ENCODE measurements at regions not wholly inside any gene's neighbourhood (a gene's known extent, or its start where the extent isn't known, plus 50 kb on each side); places are given as distances from the start of the nearest gene placed in this dataset.

GRCh38 chr5:73311291-73312110 lies 137.1 kb downstream of the FOXD1 start:
- DNase-seq (ENCODE audit: low read depth in 2 of 2) = no peak

- DNase-seq (ENCODE audit: low read depth in 2 of 2) = no peak
These were observed 134.8 kb downstream of the TMEM174 start for GRCh38 chr5:73307645-73308355.

- DNase-seq (ENCODE audit: low read depth in 2 of 2) = no peak
These were observed 133.8 kb downstream of the TMEM174 start for GRCh38 chr5:73306741-73307275.

GRCh38 chr5:73306078-73306719 lies 133.2 kb downstream of the TMEM174 start:
- DNase-seq (ENCODE audit: low read depth in 2 of 2) = no peak

GRCh38 chr5:73305386-73305785 lies 132.4 kb downstream of the TMEM174 start:
- no peak for DNase-seq (ENCODE audit: low read depth in 2 of 2)

GRCh38 chr5:73304381-73304780 lies 131.4 kb downstream of the TMEM174 start:
- DNase-seq (ENCODE audit: low read depth in 2 of 2) = no peak

GRCh38 chr5:73303148-73304079 lies 130.4 kb downstream of the TMEM174 start:
- no peak for DNase-seq (ENCODE audit: low read depth in 2 of 2)

GRCh38 chr5:73302797-73303147 lies 129.8 kb downstream of the TMEM174 start:
- DNase-seq (ENCODE audit: low read depth in 2 of 2) = no peak

- DNase-seq (ENCODE audit: low read depth in 2 of 2) = no peak
These were observed 128.4 kb downstream of the TMEM174 start for GRCh38 chr5:73301208-73301901.

GRCh38 chr5:73300337-73301207 lies 127.6 kb downstream of the TMEM174 start:
- DNase-seq (ENCODE audit: low read depth in 2 of 2) = no peak

GRCh38 chr5:73299665-73300336 lies 126.8 kb downstream of the TMEM174 start:
- no peak for DNase-seq (ENCODE audit: low read depth in 2 of 2)

- DNase-seq (ENCODE audit: low read depth in 2 of 2) = no peak
These were observed 126.0 kb downstream of the TMEM174 start for GRCh38 chr5:73298772-73299630.

GRCh38 chr5:73298251-73298771 lies 125.3 kb downstream of the TMEM174 start:
- no peak for DNase-seq (ENCODE audit: low read depth in 2 of 2)

- no peak for DNase-seq (ENCODE audit: low read depth in 2 of 2)
These were observed 124.4 kb downstream of the TMEM174 start for GRCh38 chr5:73297430-73297829.

- no peak for DNase-seq (ENCODE audit: low read depth in 2 of 2)
These were observed 123.8 kb downstream of the TMEM174 start for GRCh38 chr5:73296772-73297171.

- DNase-seq (ENCODE audit: low read depth in 2 of 2) = no peak
These were observed 122.9 kb downstream of the TMEM174 start for GRCh38 chr5:73295921-73296320.

GRCh38 chr5:73295447-73295846 lies 122.5 kb downstream of the TMEM174 start:
- no peak for DNase-seq (ENCODE audit: low read depth in 2 of 2)

Measured in stimulated activated CD8-positive, alpha-beta memory T cell treated with anti-CD3 and anti-CD28 coated beads, Interleukin-15, amount 100 ng/mL, for 4 hours (primary cell).